ENCODE measurements at regions not wholly inside any gene's neighbourhood (a gene's known extent, or its start where the extent isn't known, plus 50 kb on each side); places are given as distances from the start of the nearest gene placed in this dataset.

DNA sequence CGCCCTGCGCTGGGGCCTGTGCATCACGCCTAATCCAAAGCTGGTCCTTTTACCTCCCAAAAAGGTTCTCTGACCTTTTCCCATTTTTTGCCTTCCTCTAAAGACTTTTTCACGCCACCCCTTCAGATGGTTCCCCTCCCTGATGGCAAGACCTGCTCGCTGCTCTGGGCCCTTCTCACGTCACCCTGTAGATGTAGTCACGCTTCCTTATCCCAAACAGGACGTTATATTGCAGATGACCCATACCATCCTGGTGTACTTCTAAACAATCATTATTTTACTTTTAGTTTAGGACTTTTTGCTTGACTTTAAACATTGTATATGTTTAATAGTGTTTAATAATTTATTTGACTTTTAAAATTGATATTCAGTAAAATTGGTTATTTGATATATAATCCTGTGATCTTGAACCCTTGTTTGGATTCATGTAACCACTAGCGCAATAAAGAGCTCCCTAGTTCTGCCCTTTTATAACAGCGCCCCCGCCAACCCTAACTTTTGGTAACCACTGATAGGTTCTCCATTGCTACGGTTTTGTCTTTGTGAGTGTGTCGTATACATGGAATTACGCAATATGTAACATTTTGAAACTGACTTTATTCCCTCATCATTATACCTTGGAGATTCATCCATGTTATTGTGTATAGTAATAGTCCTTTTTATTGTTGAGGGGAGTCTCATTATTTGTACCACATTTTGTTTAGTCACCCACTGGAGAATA lies 159.0 kb upstream of the CHRNA7 start:
- DNase-seq (ENCODE audit: low read depth in 3 of 3): peak in 1 of 3 donors; percentile 2

DNA sequence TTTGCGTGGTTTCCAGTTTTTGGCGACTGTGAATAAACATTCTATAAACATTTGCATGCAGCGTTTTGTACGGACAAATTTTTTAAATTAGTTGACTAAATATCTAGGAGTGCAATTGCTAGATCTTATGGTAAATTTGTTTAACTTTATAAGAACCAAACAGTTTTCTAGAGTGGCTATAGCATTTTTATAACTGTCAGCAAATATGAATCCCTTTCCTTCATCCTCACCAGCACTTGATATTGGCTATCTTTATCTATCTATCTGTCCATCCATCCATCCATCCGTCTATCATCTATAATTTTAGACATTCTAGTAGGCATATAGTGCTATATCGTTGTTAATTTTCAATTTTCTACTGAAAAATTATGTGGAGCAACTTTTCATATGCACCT lies 158.4 kb upstream of the CHRNA7 start:
- DNase-seq (ENCODE audit: low read depth in 3 of 3): no peak

DNA sequence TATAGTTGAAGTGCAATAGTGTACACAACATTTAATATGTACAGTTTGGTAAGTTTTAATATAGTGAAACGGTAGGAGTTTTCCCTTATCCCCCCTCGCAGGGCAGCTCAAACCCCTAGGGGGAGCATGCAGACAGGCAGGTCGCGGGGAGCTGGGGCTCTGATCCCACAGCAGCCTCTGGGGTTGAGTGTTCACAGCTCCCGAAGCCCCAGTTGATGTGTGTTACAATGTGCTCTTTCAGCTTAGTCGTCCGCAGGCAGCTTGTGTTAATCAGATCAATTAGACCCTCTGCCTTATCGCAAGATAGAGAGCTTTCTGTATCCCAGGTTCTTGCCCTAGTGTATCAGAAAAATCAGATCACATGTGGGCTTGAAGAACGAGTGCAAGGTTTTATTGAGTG lies 143.1 kb upstream of the CHRNA7 start:
- DNase-seq (ENCODE audit: low read depth in 3 of 3): no peak

DNA sequence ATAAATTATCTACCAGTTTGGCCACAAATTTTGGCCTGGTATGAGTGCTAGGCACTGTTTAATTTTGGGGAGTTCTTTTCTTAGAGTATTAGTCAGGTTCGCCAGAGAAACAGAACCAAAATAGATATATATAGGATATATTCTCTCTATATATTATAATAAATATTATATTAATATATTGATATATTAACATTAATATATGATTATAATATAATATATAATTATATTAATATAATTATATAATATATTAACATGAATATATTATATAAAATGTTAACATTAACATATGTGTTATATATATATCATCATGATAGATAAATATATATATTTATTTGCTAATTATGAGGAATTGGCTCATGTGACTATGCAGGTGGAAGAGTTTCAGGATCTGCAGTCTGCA lies 137.8 kb upstream of the CHRNA7 start:
- DNase-seq (ENCODE audit: low read depth in 3 of 3): no peak

DNA sequence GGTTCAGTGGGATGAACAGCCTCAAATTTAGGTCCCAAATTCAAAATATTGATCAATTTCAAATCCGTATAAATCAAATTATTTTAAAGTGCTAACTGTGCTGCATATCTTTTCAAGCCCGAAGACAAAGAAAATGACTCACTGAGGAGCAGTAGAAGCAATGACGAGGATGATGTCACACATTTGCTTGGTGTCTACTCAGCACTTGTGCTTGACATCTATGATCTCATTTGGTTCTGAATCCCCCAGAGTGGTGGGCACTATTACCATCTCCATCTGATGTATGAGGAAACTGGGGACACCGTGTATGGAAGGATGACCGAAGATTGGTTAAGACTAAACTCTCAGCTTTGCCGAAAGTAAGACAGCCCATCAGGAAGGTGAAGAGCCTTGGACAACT lies 136.5 kb upstream of the CHRNA7 start:
- DNase-seq (ENCODE audit: low read depth in 3 of 3): no peak

DNA sequence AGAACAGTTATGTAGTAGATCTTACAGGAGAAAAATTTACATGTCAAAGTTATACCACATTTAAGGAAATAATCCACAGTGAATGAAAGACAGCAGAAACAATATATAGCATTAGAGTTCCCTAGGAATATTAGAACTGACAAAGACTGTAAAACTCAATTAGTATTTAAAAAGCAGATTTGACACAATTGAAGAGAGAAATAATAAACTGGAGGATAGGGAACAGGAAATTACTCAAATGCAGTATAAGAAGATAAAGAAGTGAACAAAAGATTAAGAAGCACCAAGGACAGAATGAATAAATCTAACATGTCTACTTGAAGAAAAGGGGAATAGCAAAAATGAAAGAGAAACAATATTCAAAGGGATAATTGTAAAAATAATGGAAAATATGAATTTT lies 132.6 kb upstream of the CHRNA7 start:
- no peak for DNase-seq (ENCODE audit: low read depth in 3 of 3)

DNA sequence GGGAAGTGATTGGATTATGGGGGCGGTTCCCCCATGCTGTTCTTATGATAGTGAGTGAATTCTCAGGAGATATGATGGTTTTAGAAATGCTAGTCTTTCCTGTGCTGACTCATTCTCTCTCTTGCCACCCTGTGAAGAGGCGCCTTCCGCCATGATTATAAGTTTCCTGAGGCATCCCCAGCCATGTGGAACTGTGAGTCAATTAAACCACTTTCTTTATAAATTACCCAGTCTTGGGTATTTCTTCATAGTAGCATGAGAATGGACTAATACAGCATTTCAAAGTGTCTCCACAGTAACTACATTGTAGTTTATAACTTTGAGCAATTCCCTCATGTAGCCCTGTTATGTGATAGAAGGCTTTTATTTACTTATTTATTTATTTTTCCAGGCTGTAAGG lies 128.8 kb upstream of the CHRNA7 start:
- DNase-seq (ENCODE audit: low read depth in 3 of 3): no peak

DNA sequence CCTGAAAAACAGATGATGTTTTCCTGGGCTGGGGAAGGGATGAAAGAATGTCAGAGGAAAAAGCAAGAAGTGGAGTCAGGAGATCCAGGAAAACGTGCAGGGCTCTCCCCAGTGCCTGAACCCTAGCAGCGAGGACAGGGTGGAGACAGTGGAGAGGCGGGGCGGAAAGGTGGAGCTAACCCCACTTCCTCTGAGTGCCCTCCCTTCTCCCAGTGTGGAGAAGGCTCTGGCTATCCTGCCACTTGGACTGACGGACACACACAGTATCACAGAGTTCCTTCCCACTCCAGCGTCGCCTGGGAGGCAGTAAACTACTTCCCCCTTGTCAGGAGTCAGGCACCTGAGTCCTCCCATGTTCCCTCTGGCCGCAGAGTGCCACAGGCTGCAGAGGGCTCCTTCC lies 125.3 kb upstream of the CHRNA7 start:
- DNase-seq (ENCODE audit: low read depth in 3 of 3): no peak

DNA sequence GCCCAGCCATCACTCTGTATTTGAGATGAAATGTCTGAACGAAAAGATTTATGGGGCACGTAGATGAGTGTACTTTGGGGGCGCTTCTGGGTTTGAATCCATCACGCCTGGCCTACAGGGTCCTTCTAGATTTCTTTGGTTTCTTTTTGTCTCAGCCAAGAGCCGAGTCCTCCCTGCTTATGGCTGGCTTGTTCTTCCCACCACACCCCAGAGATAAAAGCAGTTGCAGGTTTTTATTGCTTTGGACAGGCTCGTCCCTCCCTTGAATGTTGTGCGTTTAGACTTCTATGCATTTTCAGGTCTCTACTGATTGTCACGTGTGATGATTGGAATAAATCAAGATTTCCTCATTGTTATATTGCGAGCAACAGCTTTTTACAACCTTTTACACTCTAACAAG lies 104.8 kb upstream of the CHRNA7 start:
- no peak for DNase-seq (ENCODE audit: low read depth in 3 of 3)

DNA sequence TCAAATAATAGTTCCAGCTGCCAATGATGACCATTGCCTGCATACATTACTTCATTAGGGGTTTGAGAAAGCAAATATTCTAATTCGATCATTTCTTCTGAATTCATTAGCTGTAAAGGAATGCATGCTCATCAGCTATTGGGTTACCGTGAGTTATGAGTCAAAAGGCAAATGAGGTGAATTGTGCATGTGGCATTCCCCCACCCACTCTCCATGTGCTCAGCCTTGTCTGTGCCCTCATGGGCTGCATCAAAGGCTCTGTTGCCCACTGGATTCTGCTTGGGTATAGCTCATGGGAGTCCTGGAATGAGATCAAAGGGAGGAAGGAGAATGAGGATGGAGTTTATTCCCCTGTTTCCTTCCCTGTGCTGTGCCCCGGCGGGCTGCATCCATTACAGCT lies 99.3 kb upstream of the CHRNA7 start:
- DNase-seq (ENCODE audit: low read depth in 3 of 3): peak; percentile 14 to 28 (median 26)

DNA sequence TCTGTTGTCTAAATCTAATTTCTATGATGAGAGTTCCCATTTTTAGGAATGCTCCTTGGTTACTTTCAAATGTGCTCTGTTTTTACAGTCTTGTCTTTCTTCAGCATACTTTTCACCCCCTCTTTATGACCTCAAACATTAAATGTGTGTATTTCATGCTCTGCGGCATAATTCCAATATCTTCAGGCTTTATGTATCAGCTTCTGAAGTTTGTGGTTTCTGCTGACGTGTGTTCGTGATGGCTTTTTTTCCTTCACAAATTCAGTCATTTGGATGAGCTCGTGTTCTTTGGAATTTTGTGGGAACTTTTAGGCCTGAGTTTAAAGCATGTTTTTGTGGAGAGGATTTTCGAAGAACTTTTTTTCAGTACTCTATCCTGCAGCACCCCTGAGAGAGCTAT lies 97.7 kb upstream of the CHRNA7 start:
- no peak for DNase-seq (ENCODE audit: low read depth in 3 of 3)

DNA sequence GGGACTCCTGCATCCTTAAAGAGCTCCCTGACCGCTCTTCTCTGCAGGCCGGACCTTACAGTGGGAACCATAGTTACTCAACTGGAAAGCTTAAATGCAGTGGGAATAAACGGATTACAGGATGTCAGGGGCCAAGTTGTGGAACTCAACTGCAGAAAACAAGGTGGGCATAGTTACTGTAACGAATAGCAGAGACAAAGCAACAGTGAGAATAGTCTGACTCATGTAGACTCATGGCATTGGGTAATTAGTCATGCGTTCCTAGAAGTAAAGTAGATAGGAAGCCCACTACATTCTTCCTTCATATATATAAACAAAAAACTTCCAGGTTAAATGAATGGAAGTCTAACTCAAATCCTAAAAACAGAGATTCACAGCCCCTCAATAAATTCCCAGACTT lies 95.5 kb upstream of the CHRNA7 start:
- DNase-seq (ENCODE audit: low read depth in 3 of 3): no peak

DNA sequence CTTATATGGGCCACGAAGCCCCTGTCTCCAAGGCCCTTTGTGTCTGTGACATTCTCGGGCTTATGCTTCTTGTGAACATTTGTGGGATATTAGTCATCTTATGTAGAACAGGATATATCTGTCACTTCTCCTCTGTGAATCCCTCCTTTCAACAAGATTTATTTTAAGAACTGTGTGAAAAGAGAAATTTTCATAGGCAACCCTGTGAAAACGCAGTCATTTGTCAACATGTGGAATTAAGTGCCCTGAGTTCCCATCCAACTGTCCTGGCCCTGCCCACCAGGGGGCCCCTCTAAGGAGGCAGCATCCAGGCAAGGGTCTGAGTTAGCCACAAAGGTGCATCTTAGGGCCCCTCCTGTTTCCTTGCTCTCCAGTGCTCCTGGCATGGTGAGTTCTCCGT lies 76.8 kb upstream of the CHRNA7 start:
- DNase-seq (ENCODE audit: low read depth in 3 of 3): no peak

DNA sequence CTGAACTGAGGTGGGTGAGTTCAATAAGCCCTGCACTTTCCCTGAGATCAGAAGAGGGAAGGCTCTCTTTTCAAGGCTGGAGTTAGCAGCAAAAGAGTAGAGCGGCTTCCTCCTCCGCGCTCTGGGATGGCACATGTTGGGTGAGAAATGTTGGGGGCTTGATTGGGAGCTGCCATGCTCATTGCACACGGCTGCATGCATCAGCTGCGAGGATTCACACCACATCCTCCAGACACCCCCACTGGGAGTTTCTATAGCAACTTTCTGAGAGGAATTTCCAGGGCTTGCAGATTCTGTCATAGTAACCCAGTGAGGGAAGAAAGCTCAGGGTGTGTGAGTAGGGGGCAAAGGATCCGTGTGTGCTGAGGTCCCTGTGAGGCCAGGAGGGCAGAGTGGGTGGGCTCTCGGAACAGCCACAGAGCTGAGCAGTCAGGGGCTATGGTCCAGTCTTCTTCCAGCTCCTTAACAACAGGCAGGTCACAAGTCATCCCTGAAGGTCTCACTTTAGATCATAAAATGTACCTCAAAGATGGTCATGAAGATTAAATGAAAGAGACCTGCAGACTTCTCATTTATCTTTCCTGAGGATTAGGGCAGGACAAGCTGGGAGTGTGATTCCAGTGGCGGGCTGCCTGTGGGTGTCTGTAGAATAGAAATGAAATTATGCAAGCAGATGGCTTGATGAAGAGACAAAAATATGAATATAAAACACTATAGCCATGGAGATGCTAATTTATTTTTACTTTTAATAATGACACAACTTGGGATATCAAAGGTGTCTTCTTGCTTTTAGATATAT lies 75.7 kb upstream of the CHRNA7 start:
- no peak for DNase-seq (ENCODE audit: low read depth in 3 of 3)

DNA sequence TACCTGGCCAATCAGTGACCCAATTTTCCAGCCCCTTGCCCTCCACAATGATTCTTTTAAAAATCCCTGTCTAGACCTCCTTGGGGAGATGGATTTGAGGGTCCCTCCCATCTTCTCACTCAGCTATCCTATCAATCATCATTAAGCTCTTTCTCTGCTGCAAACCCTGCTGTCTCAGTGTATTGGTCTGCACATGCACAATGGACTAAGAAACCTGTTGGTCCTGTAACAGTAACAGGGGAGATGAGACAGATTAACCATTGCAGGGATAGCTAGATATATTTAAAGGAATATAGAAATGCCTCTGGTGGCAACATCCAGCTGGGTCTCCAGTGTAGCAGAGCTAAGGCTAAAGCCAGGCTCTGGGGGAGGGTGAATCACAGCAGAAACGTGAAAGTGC lies 74.6 kb upstream of the CHRNA7 start:
- DNase-seq (ENCODE audit: low read depth in 3 of 3): no peak

DNA sequence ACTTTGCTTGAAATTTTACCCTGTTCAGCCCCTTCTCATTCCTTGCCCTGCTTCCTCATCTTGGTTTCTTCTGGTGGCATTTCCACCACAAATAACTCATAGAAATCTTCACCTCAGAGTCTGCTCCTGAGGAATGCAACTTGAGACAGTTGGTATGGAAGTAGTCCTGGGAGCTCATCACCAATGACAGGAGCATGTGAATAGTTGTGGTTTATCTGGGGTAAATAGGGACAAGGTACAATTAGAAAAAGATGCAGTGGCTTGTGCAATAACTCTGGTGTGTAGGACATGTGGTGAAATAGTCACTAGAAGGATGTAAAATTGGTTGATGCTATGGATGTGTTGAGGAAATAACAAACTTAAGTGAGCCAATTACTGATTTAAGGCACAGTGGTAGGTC lies 72.7 kb upstream of the CHRNA7 start:
- DNase-seq (ENCODE audit: low read depth in 3 of 3): no peak

DNA sequence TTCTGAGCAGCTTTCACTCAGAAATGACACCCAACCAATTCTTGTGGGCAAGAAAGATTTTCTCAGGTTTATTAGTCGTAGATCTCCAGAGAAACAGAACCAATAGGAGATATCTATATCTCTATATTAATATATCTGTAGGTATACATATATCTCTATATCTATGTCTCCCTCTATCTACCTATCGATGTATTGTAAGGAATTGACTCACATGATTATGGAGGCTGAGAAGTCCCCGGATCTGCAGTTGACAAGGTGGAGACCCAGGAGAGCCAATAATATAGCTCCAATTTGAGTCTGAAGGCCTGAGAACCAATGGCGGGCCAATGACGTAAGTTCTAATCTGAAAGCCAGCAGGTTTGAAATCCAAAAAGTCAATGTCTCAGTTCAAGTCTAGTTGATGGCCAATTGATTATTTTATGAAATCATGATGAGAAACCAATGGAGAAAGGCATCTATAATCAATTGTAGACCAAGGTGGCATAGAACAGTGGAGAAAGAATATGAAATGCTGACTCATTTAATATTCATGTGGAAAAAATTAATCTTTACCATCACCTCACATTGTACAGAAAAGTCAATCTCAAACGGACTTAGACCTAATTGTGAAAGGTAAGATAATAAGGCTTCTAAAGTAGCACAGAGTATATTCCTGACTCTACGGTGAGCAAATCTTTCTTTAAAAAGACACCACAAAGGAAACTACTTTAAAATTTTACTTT lies 65.6 kb upstream of the CHRNA7 start:
- DNase-seq (ENCODE audit: low read depth in 3 of 3): no peak

DNA sequence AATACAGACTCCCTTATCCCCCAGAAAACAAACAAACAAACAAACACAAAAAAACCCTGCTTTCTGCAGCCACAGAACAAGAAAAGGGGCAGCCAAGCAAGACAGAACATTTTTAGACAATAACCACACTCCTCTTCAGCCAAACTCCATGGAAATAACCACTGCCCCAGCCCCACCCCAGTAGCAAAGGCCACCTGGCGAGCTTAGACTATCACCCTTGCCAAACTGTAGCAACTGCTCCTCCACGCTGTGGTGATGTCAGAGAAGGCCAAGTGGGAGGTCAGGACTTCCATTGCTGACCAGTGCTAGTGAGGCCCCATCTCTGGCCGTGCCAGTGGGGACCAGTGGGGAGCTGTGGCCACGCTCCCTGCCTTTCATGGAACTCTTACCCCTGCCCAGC lies 60.3 kb upstream of the CHRNA7 start:
- DNase-seq (ENCODE audit: low read depth in 3 of 3): no peak

DNA sequence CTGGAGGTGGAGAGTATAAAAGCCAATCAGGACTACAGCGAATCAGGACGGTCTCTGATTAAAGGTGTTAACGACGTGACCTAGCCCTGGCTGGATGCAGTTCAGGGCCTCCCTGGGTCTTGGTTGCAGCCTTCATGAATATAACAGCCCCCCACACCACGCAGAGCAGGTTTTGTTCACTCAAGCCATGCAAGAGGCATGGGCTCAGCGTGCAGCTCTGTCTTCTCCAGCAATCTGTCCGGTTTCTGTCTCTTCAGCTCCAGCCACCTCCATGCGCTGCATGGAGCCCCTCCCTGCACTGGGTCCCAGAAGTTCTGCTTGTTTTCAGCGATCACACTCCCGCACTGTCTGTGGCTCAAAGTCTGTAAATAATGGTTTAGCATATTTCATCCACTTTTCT lies 57.1 kb upstream of the CHRNA7 start:
- no peak for DNase-seq (ENCODE audit: low read depth in 3 of 3)

DNA sequence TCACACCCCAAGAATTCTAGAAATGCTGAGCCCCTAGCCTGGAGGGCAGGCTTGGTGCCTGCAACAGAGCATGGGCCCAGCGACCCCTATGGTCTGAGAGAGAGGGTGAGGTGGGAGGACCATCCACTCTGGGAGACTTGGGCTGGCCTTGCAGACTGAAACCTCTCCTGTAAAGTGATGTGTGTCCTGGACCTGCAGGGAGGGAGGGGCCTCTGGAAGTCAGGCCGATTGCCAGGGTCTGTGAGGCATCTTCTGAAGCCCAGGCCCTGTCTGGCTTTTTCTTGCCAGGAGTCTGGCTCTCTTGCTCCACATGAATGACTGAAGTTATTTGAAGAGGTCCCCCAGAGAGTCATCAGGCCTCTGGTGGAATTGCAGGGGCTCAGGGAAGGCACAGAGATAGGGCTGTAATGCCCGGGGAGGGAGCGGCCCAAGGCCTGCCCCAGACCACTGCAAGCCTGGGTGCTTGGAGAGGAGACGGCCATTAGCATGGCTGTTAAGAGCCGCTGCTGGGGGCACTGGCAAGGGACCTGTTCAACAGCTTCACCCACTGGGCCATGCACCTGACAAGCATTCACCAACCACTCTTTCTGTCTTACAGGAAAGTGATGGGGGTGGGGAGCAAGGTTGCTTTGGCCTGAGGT lies 56.0 kb upstream of the CHRNA7 start:
- no peak for DNase-seq (ENCODE audit: low read depth in 3 of 3)

DNA sequence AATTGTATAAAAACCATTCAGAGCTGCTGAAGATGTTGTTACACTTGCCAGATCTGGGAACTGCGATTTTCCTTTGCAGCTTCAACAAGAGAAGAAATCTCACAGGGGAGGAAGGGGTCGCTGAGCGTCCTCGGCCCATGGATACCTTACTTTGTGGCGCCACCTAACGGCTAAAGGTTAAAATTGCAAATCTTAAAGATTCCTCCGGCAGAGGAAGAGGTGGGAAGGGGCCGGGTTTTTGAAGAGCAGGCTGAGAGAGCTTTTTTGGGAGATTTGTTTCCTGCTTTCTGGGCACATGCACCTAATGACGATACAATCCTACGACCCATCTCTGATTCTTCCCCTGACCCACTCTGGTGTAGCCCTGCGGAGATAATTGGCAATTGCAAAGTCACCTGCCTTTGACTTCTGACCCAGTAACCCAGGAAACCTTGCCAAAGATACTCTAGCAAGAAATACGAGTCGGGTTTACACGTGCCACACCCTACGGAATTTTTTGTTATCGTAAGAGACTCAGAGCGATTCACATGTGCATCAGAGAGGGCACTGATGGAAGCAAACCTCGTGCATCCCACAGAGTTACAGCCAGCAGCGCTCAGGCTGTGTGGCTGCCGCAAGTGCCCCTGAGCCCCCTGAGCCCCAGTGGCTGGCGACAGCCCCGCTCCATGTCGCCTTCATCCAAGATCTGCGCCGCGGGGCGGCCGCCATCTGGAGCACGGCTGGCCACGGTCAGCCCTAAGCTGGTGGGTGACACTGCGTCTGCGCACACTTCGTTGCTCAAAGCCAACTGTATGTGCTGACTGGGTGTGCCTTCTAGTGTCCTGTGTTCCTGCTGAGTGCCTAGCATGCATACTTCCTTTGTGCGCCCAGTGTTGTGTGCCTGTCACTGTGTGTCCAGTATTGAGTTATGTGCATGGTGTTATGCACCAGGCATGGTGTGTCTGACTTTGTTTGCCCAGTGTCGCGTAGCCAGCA lies 55.2 kb upstream of the CHRNA7 start:
- peak in 1 of 3 donors; percentile 37 for DNase-seq (ENCODE audit: low read depth in 3 of 3)
